ENCODE measurements at regions not wholly inside any gene's neighbourhood (a gene's known extent, or its start where the extent isn't known, plus 50 kb on each side); places are given as distances from the start of the nearest gene placed in this dataset.

GRCh38 chr9:96129747-96130146, 172.2 kb downstream of the HSD17B3 start:
- Histone ChIP-seq H3K9me3 (no peaks in the 10 kb centered on the region), H3K27ac (no peak overlapping the region), H3K36me3 (no peaks in the 10 kb centered on the region), H3K27me3 (no peaks in the 10 kb centered on the region), H3K4me1 (no peaks in the 10 kb centered on the region), H3K4me3 (replicated peaks in 1 of 3) (no peak overlapping the region)
- intact Hi-C loops (cut with DNase I) = no loop called here
- no peak for TF ChIP-seq POLR2A (IDR thresholded peaks at IDR 0.05)
- TF ChIP-seq, protein P1, sequence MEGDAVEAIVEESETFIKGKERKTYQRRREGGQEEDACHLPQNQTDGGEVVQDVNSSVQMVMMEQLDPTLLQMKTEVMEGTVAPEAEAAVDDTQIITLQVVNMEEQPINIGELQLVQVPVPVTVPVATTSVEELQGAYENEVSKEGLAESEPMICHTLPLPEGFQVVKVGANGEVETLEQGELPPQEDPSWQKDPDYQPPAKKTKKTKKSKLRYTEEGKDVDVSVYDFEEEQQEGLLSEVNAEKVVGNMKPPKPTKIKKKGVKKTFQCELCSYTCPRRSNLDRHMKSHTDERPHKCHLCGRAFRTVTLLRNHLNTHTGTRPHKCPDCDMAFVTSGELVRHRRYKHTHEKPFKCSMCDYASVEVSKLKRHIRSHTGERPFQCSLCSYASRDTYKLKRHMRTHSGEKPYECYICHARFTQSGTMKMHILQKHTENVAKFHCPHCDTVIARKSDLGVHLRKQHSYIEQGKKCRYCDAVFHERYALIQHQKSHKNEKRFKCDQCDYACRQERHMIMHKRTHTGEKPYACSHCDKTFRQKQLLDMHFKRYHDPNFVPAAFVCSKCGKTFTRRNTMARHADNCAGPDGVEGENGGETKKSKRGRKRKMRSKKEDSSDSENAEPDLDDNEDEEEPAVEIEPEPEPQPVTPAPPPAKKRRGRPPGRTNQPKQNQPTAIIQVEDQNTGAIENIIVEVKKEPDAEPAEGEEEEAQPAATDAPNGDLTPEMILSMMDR (IDR thresholded peaks at IDR 0.05) = no peak
- 69 to 72% methylated on average over 6 of the region's 6 CpGs for WGBS, 2 donors
- DNase-seq = no peak

DNA sequence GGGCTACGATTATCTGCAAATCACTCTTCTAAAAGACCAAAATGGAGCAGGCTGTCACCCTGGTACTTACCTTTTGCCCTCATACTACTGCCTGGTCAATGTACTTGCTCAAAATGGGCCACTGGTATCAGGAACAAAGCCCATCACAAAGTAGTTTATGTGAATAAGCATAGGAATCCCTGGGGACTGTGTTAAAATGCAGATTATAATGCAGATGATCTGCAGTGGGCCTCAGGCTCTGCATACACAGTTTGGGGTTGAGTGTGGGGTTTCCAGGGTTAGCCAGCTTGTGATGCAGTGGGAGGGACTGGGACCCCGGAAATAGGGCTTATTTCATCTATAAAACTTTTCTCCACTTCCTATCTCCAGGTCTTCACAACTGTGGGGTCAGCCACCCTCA, 173.1 kb downstream of the HSD17B3 start:
- TF ChIP-seq, protein P1 (IDR thresholded peaks at IDR 0.05) = no peak
- TF ChIP-seq POLR2A (IDR thresholded peaks at IDR 0.05) = no peak
- no peak overlapping the region for H3K4me3 ChIP-seq (replicated peaks in 1 of 3)
- H3K27me3 ChIP-seq = no peaks in the 10 kb centered on the region
- H3K27ac ChIP-seq = no peak overlapping the region
- H3K4me1 ChIP-seq = no peaks in the 10 kb centered on the region
- WGBS, 2 donors = 64 to 69% methylated on average over 2 of the region's 2 CpGs
- no peaks in the 10 kb centered on the region for H3K36me3 ChIP-seq
- no peaks in the 10 kb centered on the region for H3K9me3 ChIP-seq
- intact Hi-C loops (cut with DNase I) = no loop called here
- no peak for DNase-seq

DNA sequence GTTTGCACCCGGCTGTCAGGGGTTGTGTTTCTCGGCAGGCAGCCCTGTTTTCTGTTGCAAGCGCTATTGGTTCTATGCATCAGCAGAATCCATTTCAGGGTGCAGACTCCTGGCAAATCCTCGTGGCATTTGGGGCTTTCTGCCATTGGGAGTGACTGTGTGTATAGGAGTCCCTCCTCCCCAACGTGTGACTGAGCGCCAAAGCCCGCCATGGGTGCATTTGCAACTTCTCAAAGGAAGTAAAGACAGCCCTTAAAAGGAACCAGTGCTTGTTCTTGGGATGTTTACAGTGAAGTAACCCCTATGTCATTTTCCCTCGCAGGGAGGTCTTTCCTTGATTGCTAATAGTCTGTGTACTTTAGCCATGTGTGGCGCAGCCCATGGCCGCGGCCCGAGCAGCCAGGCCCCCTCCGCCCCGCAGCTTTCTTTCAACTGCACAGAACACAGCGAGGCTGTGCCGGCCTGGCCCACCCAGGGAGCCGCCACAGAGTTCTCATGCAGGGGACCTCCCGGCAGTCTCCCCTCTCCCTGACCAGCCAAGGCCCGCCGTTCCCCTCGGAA, 175.6 kb downstream of the HSD17B3 start:
- Histone ChIP-seq H3K9me3 (no peaks in the 10 kb centered on the region), H3K4me3 (replicated peaks in 1 of 3) (no peak overlapping the region), H3K4me1 (no peaks in the 10 kb centered on the region), H3K36me3 (no peaks in the 10 kb centered on the region), H3K27ac (no peak overlapping the region), H3K27me3 (no peaks in the 10 kb centered on the region)
- no peak for DNase-seq
- intact Hi-C loops (cut with DNase I) = no loop called here
- WGBS, 2 donors = 69 to 73% methylated on average over 21 of the region's 21 CpGs
- TF ChIP-seq, protein P1 (IDR thresholded peaks at IDR 0.05) = no peak
- no peak for TF ChIP-seq POLR2A (IDR thresholded peaks at IDR 0.05)

GRCh38 chr9:96125624-96126023, 176.4 kb downstream of the HSD17B3 start:
- no peaks in the 10 kb centered on the region for H3K36me3 ChIP-seq
- no peaks in the 10 kb centered on the region for H3K27me3 ChIP-seq
- H3K9me3 ChIP-seq = no peaks in the 10 kb centered on the region
- no peak for TF ChIP-seq POLR2A (IDR thresholded peaks at IDR 0.05)
- TF ChIP-seq, protein P1 (IDR thresholded peaks at IDR 0.05) = no peak
- intact Hi-C loops (cut with DNase I) = no loop called here
- no peak overlapping the region for H3K27ac ChIP-seq
- no peaks in the 10 kb centered on the region for H3K4me1 ChIP-seq
- 67 to 93% methylated on average over 2 to 3 of the region's 3 CpGs for WGBS, 2 donors
- no peak overlapping the region for H3K4me3 ChIP-seq (replicated peaks in 1 of 3)
- DNase-seq = no peak

GRCh38 chr9:96122751-96123150, 179.2 kb downstream of the HSD17B3 start:
- no peaks in the 10 kb centered on the region for H3K27me3 ChIP-seq
- WGBS, 2 donors = 90 to 91% methylated on average over 3 of the region's 3 CpGs
- intact Hi-C loops (cut with DNase I) = no loop called here
- DNase-seq = no peak
- H3K9me3 ChIP-seq = no peaks in the 10 kb centered on the region
- H3K4me3 ChIP-seq (replicated peaks in 1 of 3) = no peak overlapping the region
- no peaks in the 10 kb centered on the region for H3K36me3 ChIP-seq
- TF ChIP-seq POLR2A (IDR thresholded peaks at IDR 0.05) = no peak
- TF ChIP-seq, protein P1 (IDR thresholded peaks at IDR 0.05) = no peak
- no peak overlapping the region for H3K27ac ChIP-seq
- H3K4me1 ChIP-seq = no peaks in the 10 kb centered on the region
